Heart right ventricle (tissue), 16 donors: ENCODE measurements at regions not wholly inside any gene's neighbourhood (a gene's known extent, or its start where the extent isn't known, plus 50 kb on each side); places are given as distances from the start of the nearest gene placed in this dataset.

Source experiments
- ATAC-seq, 8 donors: fragments of 200-7000 bp; cut with Tn5 transposase; one replicate each; pipeline ENCODE4 v1.9.1; 2020; ENCODE audit warnings: mild to moderate bottlenecking in 8 of 8, moderate library complexity in 8 of 8, moderate number of reproducible peaks in 1 of 8
- DNase-seq, 2 donors: peaks; one replicate each; pipeline ENCODE4 v3.0.0-alpha.2; 2020
- H3K27ac ChIP-seq, 10 donors: fragments of 200-600 bp; sonication (generic) in 2 of 10; one replicate each; pipeline versions ENCODE4 v1.5.0 to v1.8.0; 2020 to 2022; ENCODE audit warnings: mild to moderate bottlenecking in 3 of 10
- H3K27me3 ChIP-seq, 7 donors: fragments of 200-600 bp; one replicate each; pipeline ENCODE4 v1.8.0; 2021 to 2022; ENCODE audit warnings: mild to moderate bottlenecking in 2 of 7
- H3K36me3 ChIP-seq, 9 donors: fragments of 200-600 bp; sonication (generic) in 1 of 9; one replicate each; pipeline versions ENCODE4 v1.5.0 to v1.8.0; 2020 to 2022; ENCODE audit warnings: mild to moderate bottlenecking in 2 of 9
- H3K4me1 ChIP-seq, 9 donors: fragments of 200-600 bp; sonication (generic) in 1 of 9; one replicate each; pipeline versions ENCODE4 v1.5.0 to v1.8.0; 2020 to 2022; ENCODE audit warnings: mild to moderate bottlenecking in 4 of 9
- H3K4me3 ChIP-seq, 10 donors: fragments of 200-600 bp; sonication (generic) in 2 of 10; one replicate each; pipeline versions ENCODE4 v1.5.0 to v1.8.0; 2020 to 2022; ENCODE audit warnings: mild to moderate bottlenecking in 7 of 10, moderate library complexity in 2 of 10
- H3K9me3 ChIP-seq, 11 donors: fragments of 200-600 bp in 10 of 11; sonication (generic) in 2 of 11; one replicate each; pipeline versions ENCODE4 v1.5.0 to v1.8.0; 2013 to 2022; ENCODE audit warnings: mild to moderate bottlenecking in 2 of 11, control low read depth in 1 of 11, moderate library complexity in 1 of 11
- WGBS, 2 donors: extraction: QIAGEN DNeasy Blood & Tissue Kit; methylation state at CpG; one replicate each; pipeline ENCODE4 v1.1.7; 2013; ENCODE audit warnings: inconsistent platforms in 1 of 2; 5-methylcytosine and 5-hydroxymethylcytosine counted together
- intact Hi-C, 10 donors: fragments of 100-400 bp; cut with DNase I; formaldehyde crosslinking; loops; one replicate each; pipeline versions ENCODE4 v1.11.1 to v1.14.2; 2022
- TF ChIP-seq, protein P1 (sequence below), 9 donors: fragments of 200-600 bp; sonication (generic) in 2 of 9; IDR thresholded peaks; one replicate each; pipeline versions ENCODE4 v1.5.0 to v1.8.0; 2021 to 2022; ENCODE audit warnings: antibody characterized with exemption in 9 of 9, mild to moderate bottlenecking in 5 of 9, moderate library complexity in 1 of 9
- donor health status: Arrhythmogenic right ventricular cardiomyopathy.
- donor health status: ischemic (EF 13 %, LVEDD 7.1; RV severe dilation, severe dysfunction).
- donor health status: healthy with polysubstance abuse.
- donor health status: DM: no; HTN: yes; CAD: no.
- donor health status: DM: no; HTN: no; CAD: no.
- donor health status: ischemic (EF 25% LVEDD 6.9; RV normal size, moderate dysfunction).
- donor health status: ischemic (EF 25% LVEDD 5.7; RV mildly dilated, moderate dysfunction).
- donor health status: healthy.
- donor health status: DM: yes; HTN: yes; CAD: no.
- donor health status: Ischemic cardiomyopathy.
- donor health status: ischemic (EF 35%, LVEDD 5.7; RV mildly dilated, moderate dysfunction).
- donor health status: nonischemic (EF 11% LVEDD 7.7; RV severe dilation, severe dysfunction).
- donor health status: DM: yes; HTN: yes; CAD: no.
- donor health status: PGD.
- donor health status: ischemic (EF 29% LVEDD 5.4; RV normal size, mild dysfunction).
- donor health status: nonischemic (EF 23%, LVEDD 6.1; RV moderate dilation, normal function).

DNA sequence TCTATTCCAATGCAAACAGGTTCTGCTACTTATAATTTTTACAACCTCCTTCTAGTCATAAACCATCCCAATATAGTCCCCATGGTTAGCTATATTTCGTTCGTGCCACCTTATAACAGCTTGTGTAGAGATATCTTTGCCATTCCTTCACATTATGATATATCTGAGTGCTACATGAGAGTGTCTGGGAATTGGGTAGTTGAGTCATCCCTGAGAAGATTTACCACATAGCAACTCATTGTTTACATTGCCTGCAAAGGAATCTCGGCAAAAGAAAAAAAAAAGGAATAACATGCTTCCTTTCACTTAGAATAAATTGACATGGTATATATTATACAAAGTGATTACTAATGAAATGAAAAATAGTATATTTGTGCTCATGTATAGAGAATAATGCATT is 86.0 kb upstream of the VGLL3 start:
- intact Hi-C loops, result no loop called here
- no peak for DNase-seq
- TF ChIP-seq, protein P1, sequence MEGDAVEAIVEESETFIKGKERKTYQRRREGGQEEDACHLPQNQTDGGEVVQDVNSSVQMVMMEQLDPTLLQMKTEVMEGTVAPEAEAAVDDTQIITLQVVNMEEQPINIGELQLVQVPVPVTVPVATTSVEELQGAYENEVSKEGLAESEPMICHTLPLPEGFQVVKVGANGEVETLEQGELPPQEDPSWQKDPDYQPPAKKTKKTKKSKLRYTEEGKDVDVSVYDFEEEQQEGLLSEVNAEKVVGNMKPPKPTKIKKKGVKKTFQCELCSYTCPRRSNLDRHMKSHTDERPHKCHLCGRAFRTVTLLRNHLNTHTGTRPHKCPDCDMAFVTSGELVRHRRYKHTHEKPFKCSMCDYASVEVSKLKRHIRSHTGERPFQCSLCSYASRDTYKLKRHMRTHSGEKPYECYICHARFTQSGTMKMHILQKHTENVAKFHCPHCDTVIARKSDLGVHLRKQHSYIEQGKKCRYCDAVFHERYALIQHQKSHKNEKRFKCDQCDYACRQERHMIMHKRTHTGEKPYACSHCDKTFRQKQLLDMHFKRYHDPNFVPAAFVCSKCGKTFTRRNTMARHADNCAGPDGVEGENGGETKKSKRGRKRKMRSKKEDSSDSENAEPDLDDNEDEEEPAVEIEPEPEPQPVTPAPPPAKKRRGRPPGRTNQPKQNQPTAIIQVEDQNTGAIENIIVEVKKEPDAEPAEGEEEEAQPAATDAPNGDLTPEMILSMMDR (IDR thresholded peaks at IDR 0.05), result no peak
- Histone ChIP-seq H3K36me3 (no peaks in the 10 kb centered on the region), H3K27me3 (peaks cover 0 to 3% (median 0%) of the 10 kb centered on the region in 7 donors), H3K9me3 (no peaks in the 10 kb centered on the region), H3K4me3 (no peak overlapping the region), H3K4me1 (no peaks in the 10 kb centered on the region), H3K27ac (no peak overlapping the region)
- ATAC-seq, result no peak
- 71 to 78% methylated on average over 3 of the region's 3 CpGs for WGBS, 2 donors

DNA sequence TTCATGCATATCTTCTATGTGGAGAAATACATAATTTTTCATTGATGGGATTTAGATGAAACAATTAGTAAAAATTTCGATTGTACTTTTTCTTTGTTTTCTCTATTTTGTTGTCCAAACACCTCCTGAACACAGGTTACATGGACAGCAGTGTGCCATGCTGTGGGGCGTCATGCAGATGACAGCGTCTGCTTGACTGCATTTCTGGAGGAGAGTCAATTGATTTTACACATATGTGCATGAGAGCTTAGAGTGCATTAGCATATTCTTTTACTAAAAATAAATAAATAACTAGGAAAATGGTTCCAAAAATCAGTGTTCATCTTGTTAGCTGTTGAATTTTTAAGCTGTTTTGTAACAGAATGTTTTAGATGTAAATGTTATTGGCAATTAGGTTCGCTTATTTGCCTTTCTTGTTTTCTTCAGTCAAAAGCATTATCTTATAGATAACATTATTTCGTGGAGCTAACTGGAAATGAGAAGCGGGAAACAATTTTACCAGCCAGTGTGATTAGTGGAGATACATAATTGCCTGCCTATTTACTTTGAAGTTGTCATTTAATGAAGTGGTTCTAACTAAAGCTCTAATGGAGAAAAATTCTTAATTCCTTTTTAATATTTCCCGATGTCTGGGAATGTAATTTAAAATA is 82.7 kb upstream of the VGLL3 start:
- H3K27ac ChIP-seq, result no peak overlapping the region
- intact Hi-C loops, result no loop called here
- TF ChIP-seq, protein P1 (IDR thresholded peaks at IDR 0.05), result no peak
- H3K27me3 ChIP-seq, result peaks cover 0 to 3% (median 0%) of the 10 kb centered on the region in 7 donors
- H3K9me3 ChIP-seq, result no peaks in the 10 kb centered on the region
- no peaks in the 10 kb centered on the region for H3K36me3 ChIP-seq
- no peak for DNase-seq
- H3K4me3 ChIP-seq, result no peak overlapping the region
- WGBS, 2 donors, result 66 to 67% methylated on average over 7 of the region's 7 CpGs
- no peaks in the 10 kb centered on the region for H3K4me1 ChIP-seq
- ATAC-seq, result no peak

DNA sequence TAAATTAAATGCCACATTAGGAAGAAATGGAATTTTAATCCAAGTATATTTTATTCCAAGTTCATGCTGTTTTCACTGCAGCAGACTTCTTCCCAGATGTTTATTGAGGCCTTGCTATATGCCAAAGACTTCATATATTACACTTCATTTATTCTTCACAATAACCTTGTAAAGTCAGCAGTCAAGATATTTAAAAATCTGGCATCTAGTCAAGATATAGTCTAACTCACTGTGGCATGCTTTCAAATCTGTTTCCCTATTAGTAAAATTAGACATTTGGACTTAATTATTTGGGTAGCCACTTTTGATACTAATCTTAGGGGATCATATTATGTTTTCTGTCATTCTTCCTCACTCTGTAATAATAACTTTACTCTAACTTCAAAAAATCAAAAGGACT is 81.5 kb upstream of the VGLL3 start:
- no peak for ATAC-seq
- Histone ChIP-seq H3K27me3 (peaks cover 0 to 3% (median 0%) of the 10 kb centered on the region in 7 donors), H3K9me3 (no peaks in the 10 kb centered on the region), H3K36me3 (no peaks in the 10 kb centered on the region), H3K27ac (no peak overlapping the region), H3K4me1 (no peaks in the 10 kb centered on the region), H3K4me3 (no peak overlapping the region)
- intact Hi-C loops, result no loop called here
- no peak for DNase-seq
- TF ChIP-seq, protein P1 (IDR thresholded peaks at IDR 0.05), result no peak

DNA sequence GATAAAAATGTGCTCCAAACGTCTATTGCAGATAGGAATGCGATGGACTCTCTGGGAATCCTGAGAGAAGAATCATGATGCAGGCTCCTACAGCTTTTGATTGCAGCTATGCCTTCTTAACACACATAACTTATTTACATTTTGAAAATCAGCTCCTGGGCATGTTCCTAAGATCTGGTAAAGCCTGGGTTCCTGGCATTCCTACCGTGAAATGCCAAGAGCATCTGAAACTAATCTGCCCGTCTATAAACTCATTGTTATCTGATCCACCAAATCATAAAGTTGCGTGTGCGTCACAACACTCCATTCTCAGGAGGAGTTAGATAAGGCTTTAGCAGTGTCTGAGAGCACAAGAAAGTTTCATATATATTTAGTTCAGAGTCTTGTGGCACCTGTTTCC is 79.0 kb upstream of the VGLL3 start:
- no peaks in the 10 kb centered on the region for H3K27me3 ChIP-seq
- no peak for ATAC-seq
- H3K9me3 ChIP-seq, result no peaks in the 10 kb centered on the region
- no peaks in the 10 kb centered on the region for H3K36me3 ChIP-seq
- DNase-seq, result no peak
- H3K4me3 ChIP-seq, result no peak overlapping the region
- no peak overlapping the region for H3K27ac ChIP-seq
- WGBS, 2 donors, result 60 to 71% methylated on average over 6 of the region's 6 CpGs
- intact Hi-C loops, result no loop called here
- TF ChIP-seq, protein P1 (IDR thresholded peaks at IDR 0.05), result no peak
- H3K4me1 ChIP-seq, result no peaks in the 10 kb centered on the region
